H1 (cell line): ENCODE measurements at regions not wholly inside any gene's neighbourhood (a gene's known extent, or its start where the extent isn't known, plus 50 kb on each side); places are given as distances from the start of the nearest gene placed in this dataset.

Experiments
- CTCF ChIA-PET: fragments of 300-600 bp; sonication (Branson Sonifier 250); formaldehyde crosslinking; loops from one replicate; lab custom pipeline; 2021; ENCODE audit not compliant: partially characterized antibody; lab: Charles Lee
- POLR2A ChIA-PET: fragments of 300-600 bp; sonication (Branson Sonifier 250); formaldehyde crosslinking; loops from one replicate; lab custom pipeline; 2021; ENCODE audit warnings: inconsistent platforms; ENCODE audit not compliant: partially characterized antibody; lab: Charles Lee
- DNase-seq, 2 experiments: peaks; one replicate each; pipeline versions ENCODE4 v3.0.0 to v3.0.0-alpha.2; 2010 to 2022; ENCODE audit warnings: low spot score in 2 of 2, low read depth in 1 of 2, mixed read lengths in 1 of 2
- FAIRE-seq: peaks from 2 replicates; lab custom pipeline; 2011; peaks lifted over from hg19 to GRCh38; lab: Jason Lieb, UNC
- H2AFZ ChIP-seq: 2 replicates; pipeline ENCODE4 v1.8.1; 2012; ENCODE audit warnings: low read length, inconsistent platforms
- H2AK5ac ChIP-seq: 2 replicates; pipeline ENCODE4 v1.6.1; 2013; ENCODE audit warnings: low read depth, low read length
- H2BK120ac ChIP-seq: replicated peaks from 2 replicates; pipeline ENCODE3; 2013; ENCODE audit warnings: low read depth, low read length, inconsistent platforms
- H2BK12ac ChIP-seq: 2 replicates; pipeline ENCODE4 v1.6.1; 2013; ENCODE audit warnings: low read depth, low read length
- H2BK15ac ChIP-seq: 2 replicates; pipeline ENCODE4 v1.6.1; 2013; ENCODE audit warnings: low read length
- H2BK20ac ChIP-seq: 2 replicates; pipeline ENCODE4 v1.6.1; 2013; ENCODE audit warnings: low read length
- H2BK5ac ChIP-seq: 2 replicates; pipeline ENCODE4 v1.6.1; 2013; ENCODE audit warnings: low read depth, low read length
- H3K14ac ChIP-seq: 2 replicates; pipeline ENCODE4 v1.6.1; 2013; ENCODE audit warnings: inconsistent platforms; ENCODE audit not compliant: insufficient read length
- H3K18ac ChIP-seq: 2 replicates; pipeline ENCODE4 v1.6.1; 2013; ENCODE audit warnings: low read length; ENCODE audit errors: extremely low read depth
- H3K23ac ChIP-seq: 2 replicates; pipeline ENCODE4 v1.6.1; 2013; ENCODE audit warnings: inconsistent platforms; ENCODE audit not compliant: insufficient read length
- H3K23me2 ChIP-seq: 2 replicates; pipeline ENCODE4 v1.6.1; 2013; ENCODE audit warnings: low read depth, low read length
- H3K27ac ChIP-seq: 2 replicates; pipeline ENCODE4 v1.6.1; 2011; ENCODE audit warnings: low read depth, low read length, inconsistent platforms
- H3K27me3 ChIP-seq, 4 experiments: replicated peaks in 1 of 4; 1 replicate in 1 of 4; 2 replicates in 3 of 4; pipeline versions ENCODE4 v1.6.1 to v1.8.1; 2011 to 2013; ENCODE audit warnings: low read length in 3 of 4, mild to moderate bottlenecking in 3 of 4, inconsistent platforms in 2 of 4, mixed read lengths in 2 of 4, moderate library complexity in 1 of 4; ENCODE audit not compliant: control insufficient read depth in 3 of 4, insufficient read depth in 3 of 4; ENCODE audit errors: extremely low read depth in 1 of 4
- H3K36me3 ChIP-seq, 4 experiments: 2 replicates each; pipeline versions ENCODE4 v1.6.1 to v1.8.1; 2011 to 2013; ENCODE audit warnings: mild to moderate bottlenecking in 4 of 4, low read length in 3 of 4, moderate library complexity in 2 of 4, control low read depth in 1 of 4, inconsistent platforms in 1 of 4; ENCODE audit not compliant: insufficient read depth in 4 of 4, control insufficient read depth in 2 of 4
- H3K4ac ChIP-seq: replicated peaks from 2 replicates; pipeline ENCODE3; 2013; ENCODE audit warnings: low read length, low read depth, mixed read lengths, inconsistent platforms; ENCODE audit not compliant: insufficient read length
- H3K4me1 ChIP-seq, 4 experiments: replicated peaks in 1 of 4; 1 replicate in 1 of 4; 2 replicates in 3 of 4; pipeline versions ENCODE4 v1.6.1 to v1.8.1; 2011 to 2013; ENCODE audit warnings: low read length in 3 of 4, inconsistent platforms in 2 of 4, mixed read lengths in 1 of 4; ENCODE audit not compliant: insufficient read depth in 4 of 4, control insufficient read depth in 3 of 4
- H3K4me2 ChIP-seq, 2 experiments: 2 replicates each; pipeline versions ENCODE4 v1.6.1 to v1.8.1; 2011 to 2013; ENCODE audit warnings: low read depth in 2 of 2, low read length in 2 of 2, control low read depth in 1 of 2, inconsistent platforms in 1 of 2, mild to moderate bottlenecking in 1 of 2; ENCODE audit not compliant: insufficient read depth in 1 of 2
- H3K4me3 ChIP-seq, 4 experiments: fragments of 200-600, 300-600 bp in 1 of 4; sonication (generic), shearing (Covaris generic), sonication (Bioruptor Twin) in 1 of 4; 2 replicates each; pipeline versions ENCODE4 v1.5.1 to v1.8.1; 2011 to 2016; ENCODE audit warnings: low read length in 4 of 4, low read depth in 3 of 4, control low read depth in 2 of 4, inconsistent platforms in 2 of 4, mild to moderate bottlenecking in 2 of 4, mixed read lengths in 1 of 4, moderate library complexity in 1 of 4; ENCODE audit not compliant: insufficient read depth in 2 of 4; ENCODE audit errors: extremely low read depth in 1 of 4
- H3K56ac ChIP-seq: replicated peaks from 2 replicates; pipeline ENCODE3; 2013; ENCODE audit warnings: low read depth, mild to moderate bottlenecking, mixed read lengths, low read length, inconsistent platforms; ENCODE audit not compliant: insufficient read length
- H3K79me1 ChIP-seq: 2 replicates; pipeline ENCODE4 v1.6.1; 2013; ENCODE audit warnings: low read depth, low read length, control low read depth
- H3K79me2 ChIP-seq, 2 experiments: 2 replicates each; pipeline versions ENCODE4 v1.6.1 to v1.8.1; 2012 to 2013; ENCODE audit warnings: low read length in 2 of 2, mild to moderate bottlenecking in 2 of 2, inconsistent platforms in 1 of 2; ENCODE audit not compliant: insufficient read depth in 2 of 2, control insufficient read depth in 1 of 2
- H3K9ac ChIP-seq, 4 experiments: replicated peaks in 1 of 4; 1 replicate in 1 of 4; 2 replicates in 3 of 4; pipeline versions ENCODE4 v1.6.1 to v1.8.1; 2011 to 2013; ENCODE audit warnings: low read depth in 3 of 4, low read length in 3 of 4, control low read depth in 2 of 4, mild to moderate bottlenecking in 2 of 4, moderate library complexity in 2 of 4, inconsistent platforms in 1 of 4; ENCODE audit errors: extremely low read depth in 1 of 4
- H3K9me3 ChIP-seq, 2 experiments: 2 replicates each; pipeline versions ENCODE4 v1.6.1 to v1.8.1; 2012 to 2013; ENCODE audit warnings: mild to moderate bottlenecking in 2 of 2, moderate library complexity in 2 of 2, control low read depth in 1 of 2, inconsistent platforms in 1 of 2, low read depth in 1 of 2, low read length in 1 of 2, mixed read lengths in 1 of 2; ENCODE audit not compliant: insufficient read depth in 2 of 2
- H4K20me1 ChIP-seq, 2 experiments: replicated peaks in 1 of 2; 2 replicates each; pipeline versions ENCODE3 to v1.8.1; 2011 to 2013; ENCODE audit warnings: inconsistent platforms in 2 of 2, low read length in 2 of 2, mild to moderate bottlenecking in 1 of 2; ENCODE audit not compliant: insufficient read depth in 2 of 2, control insufficient read depth in 1 of 2
- H4K5ac ChIP-seq: 2 replicates; pipeline ENCODE4 v1.6.1; 2013; ENCODE audit warnings: low read length, low read depth, mixed read lengths, inconsistent platforms; ENCODE audit not compliant: insufficient read length
- H4K8ac ChIP-seq: 2 replicates; pipeline ENCODE4 v1.8.0; 2013; ENCODE audit warnings: mild to moderate bottlenecking, moderate library complexity, low read length, inconsistent platforms; ENCODE audit not compliant: insufficient read depth; ENCODE audit errors: extremely low read depth
- H4K91ac ChIP-seq: replicated peaks from 2 replicates; pipeline ENCODE3; 2013; ENCODE audit warnings: low read length, mixed read lengths, inconsistent platforms; ENCODE audit not compliant: insufficient read length
- CBX8 ChIP-seq: fragments of 300-800, 300-1000 bp; sonication (generic); IDR thresholded peaks from 2 replicates; pipeline ENCODE4 v1.7.1; 2016; ENCODE audit warnings: low read depth, low read length, borderline replicate concordance
- CHD2 ChIP-seq: IDR thresholded peaks from 2 replicates; pipeline ENCODE4 v1.6.1; 2012; ENCODE audit warnings: low read length, improper control_type of control experiment
- HDAC6 ChIP-seq: IDR thresholded peaks from one replicate; pipeline ENCODE4 v1.7.1; 2012; ENCODE audit warnings: low read depth, mild to moderate bottlenecking, inconsistent platforms, low read length, moderate library complexity
- POU5F1 ChIP-seq: IDR thresholded peaks from 2 replicates; pipeline ENCODE4 v1.6.1; 2011; ENCODE audit warnings: low read depth, mild to moderate bottlenecking, low read length, moderate library complexity
- SIX5 ChIP-seq: IDR thresholded peaks from 2 replicates; pipeline ENCODE4 v1.6.1; 2011; ENCODE audit warnings: mild to moderate bottlenecking, low read depth, low read length
- SP2 ChIP-seq: IDR thresholded peaks from 2 replicates; pipeline ENCODE4 v1.6.1; 2012; ENCODE audit warnings: mild to moderate bottlenecking, low read length, inconsistent platforms
- WGBS, 2 experiments: shearing (Covaris generic) in 1 of 2; methylation state at CpG; one replicate each; pipeline versions ENCODE4 v1.1.6 to v1.1.7; 2013 to 2015; ENCODE audit warnings: low lambda C conversion rate in 2 of 2, mixed read lengths in 2 of 2, inconsistent platforms in 1 of 2, low coverage in 1 of 2, missing lambda C conversion rate in 1 of 2; ENCODE audit not compliant: insufficient replicate concordance in 2 of 2, insufficient coverage in 1 of 2, insufficient read length in 1 of 2; ENCODE audit errors: extremely low coverage in 1 of 2, missing lambda C conversion rate in 1 of 2; 5-methylcytosine and 5-hydroxymethylcytosine counted together

GRCh38 chr5:43900974-43901373 lies 298.0 kb downstream of the NNT start (continued):
- no peak for TF ChIP-seq SIX5

GRCh38 chr5:43895876-43896275 lies 292.9 kb downstream of the NNT start:
- Histone ChIP-seq H3K4me2 (no peak overlapping the region), H3K56ac (no peak overlapping the region), H3K23ac (no peak overlapping the region), H3K23me2 (no peaks in the 10 kb centered on the region), H2AK5ac (no peak overlapping the region), H2BK120ac (no peak overlapping the region), H3K18ac (no peak overlapping the region), H3K14ac (no peak overlapping the region)
- CTCF ChIA-PET = no interaction called here
- no peak for DNase-seq
- TF ChIP-seq CHD2 (no peak), CBX8 (no peak), SP2 (no peak), POU5F1 (no peak), HDAC6 (no peak)
- TF ChIP-seq, all 59 proteins: peak for 0
- Histone ChIP-seq H3K4me3 (no peak overlapping the region), H3K4ac (no peak overlapping the region), H2BK20ac (no peak overlapping the region), H2BK12ac (no peak overlapping the region), H4K5ac (no peak overlapping the region), H4K8ac (no peak overlapping the region), H2AFZ (no peak overlapping the region), H3K79me1 (no peaks in the 10 kb centered on the region), H3K79me2 (no peaks in the 10 kb centered on the region), H4K20me1 (no peaks in the 10 kb centered on the region), H2BK5ac (no peak overlapping the region), H3K27ac (no peak overlapping the region), H3K27me3 (peaks cover 0 to 1% (median 0%) of the 10 kb centered on the region in 4 experiments; a peak in 1 of 7 replicates), H3K36me3 (no peaks in the 10 kb centered on the region), H3K9ac (no peak overlapping the region), H4K91ac (no peak overlapping the region), H3K9me3 (no peaks in the 10 kb centered on the region), H3K4me1 (no peaks in the 10 kb centered on the region), H2BK15ac (no peak overlapping the region)
- WGBS, 2 experiments = 94% methylated on average over 1 of the region's 1 CpG; no CpG with 5 or more reads in 1 of the 2 experiments
- POLR2A ChIA-PET = no interaction called here
- no peak for FAIRE-seq
